HG03354 (cell line): ENCODE measurements at regions not wholly inside any gene's neighbourhood (a gene's known extent, or its start where the extent isn't known, plus 50 kb on each side); places are given as distances from the start of the nearest gene placed in this dataset.

Experiments used
- ATAC-seq: cut with Tn5 transposase; IDR thresholded peaks from one replicate; pipeline ENCODE4 v1.9.1; 2021; ENCODE audit warnings: mild to moderate bottlenecking; ENCODE audit not compliant: unreplicated experiment, poor library complexity, severe bottlenecking

- no peak for ATAC-seq
Observed at GRCh38 chr17:12358477-12358876, 307.2 kb upstream of the MYOCD start.

GRCh38 chr17:12362853-12363455, 302.7 kb upstream of the MYOCD start:
- ATAC-seq: no peak

GRCh38 chr17:12365805-12366204, 299.9 kb upstream of the MYOCD start:
- no peak for ATAC-seq

- no peak for ATAC-seq
Observed at GRCh38 chr17:12369065-12369464, 296.6 kb upstream of the MYOCD start.

- no peak for ATAC-seq
Observed at GRCh38 chr17:12376276-12376675, 289.4 kb upstream of the MYOCD start.

GRCh38 chr17:12386225-12386624, 279.5 kb upstream of the MYOCD start:
- ATAC-seq: no peak

- no peak for ATAC-seq
Observed at GRCh38 chr17:12388226-12388625, 277.5 kb upstream of the MYOCD start.

GRCh38 chr17:12389421-12389820, 276.3 kb upstream of the MYOCD start:
- no peak for ATAC-seq

- ATAC-seq: no peak
Observed at GRCh38 chr17:12390631-12391030, 275.1 kb upstream of the MYOCD start.

- no peak for ATAC-seq
Observed at GRCh38 chr17:12391468-12391867, 274.2 kb upstream of the MYOCD start.

GRCh38 chr17:12395733-12396354, 269.8 kb upstream of the MYOCD start:
- ATAC-seq: no peak

GRCh38 chr17:12398441-12399051, 267.1 kb upstream of the MYOCD start:
- no peak for ATAC-seq

- no peak for ATAC-seq
Observed at GRCh38 chr17:12402963-12403622, 262.6 kb upstream of the MYOCD start.

- no peak for ATAC-seq
Observed at GRCh38 chr17:12403881-12404398, 261.8 kb upstream of the MYOCD start.

GRCh38 chr17:12406623-12407215, 259.0 kb upstream of the MYOCD start:
- no peak for ATAC-seq

- no peak for ATAC-seq
Observed at GRCh38 chr17:12407495-12408252, 258.0 kb upstream of the MYOCD start.

- ATAC-seq: no peak
Observed at GRCh38 chr17:12409082-12409481, 256.6 kb upstream of the MYOCD start.

GRCh38 chr17:12410717-12411116, 255.0 kb upstream of the MYOCD start:
- ATAC-seq: no peak

GRCh38 chr17:12415031-12415430, 250.7 kb upstream of the MYOCD start:
- no peak for ATAC-seq

GRCh38 chr17:12421077-12421476, 244.6 kb upstream of the MYOCD start:
- no peak for ATAC-seq
